NB4 (cell line): ENCODE measurements at regions not wholly inside any gene's neighbourhood (a gene's known extent, or its start where the extent isn't known, plus 50 kb on each side); places are given as distances from the start of the nearest gene placed in this dataset.

Experiments
- POLR2A ChIP-seq: IDR thresholded peaks from 2 replicates; pipeline ENCODE4 v1.6.1; 2011; ENCODE audit warnings: mild to moderate bottlenecking; ENCODE audit not compliant: insufficient read length; ENCODE audit errors: extremely low read depth
- TF ChIP-seq, protein P1 (sequence below): IDR thresholded peaks from one replicate; pipeline ENCODE4 v1.5.1; 2012; ENCODE audit warnings: low read depth, low read length
- TF ChIP-seq, protein P2 (sequence below): IDR thresholded peaks from 2 replicates; pipeline ENCODE4 v1.6.1; 2011; ENCODE audit warnings: low read depth, low read length

DNA sequence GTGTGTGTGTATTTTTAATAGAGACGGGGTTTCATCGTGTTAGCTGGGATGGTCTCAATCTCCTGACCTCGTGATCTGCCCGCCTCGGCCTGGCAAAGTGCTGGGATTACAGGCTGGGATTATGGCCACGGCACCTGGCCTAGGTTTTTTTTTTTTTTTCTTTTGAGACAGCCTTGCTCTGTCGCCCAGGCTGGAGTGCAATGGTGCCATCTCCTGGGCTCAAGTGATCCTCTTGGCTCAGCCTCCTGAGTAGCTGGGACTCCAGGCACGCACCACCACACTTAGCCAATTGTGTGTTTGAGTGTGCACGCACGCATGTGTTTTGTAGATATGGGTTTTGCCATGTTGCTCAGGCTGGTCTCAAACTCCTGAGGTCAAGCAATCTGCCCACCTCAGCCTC, 629.8 kb downstream of the ETV1 start:
- TF ChIP-seq, protein P1, sequence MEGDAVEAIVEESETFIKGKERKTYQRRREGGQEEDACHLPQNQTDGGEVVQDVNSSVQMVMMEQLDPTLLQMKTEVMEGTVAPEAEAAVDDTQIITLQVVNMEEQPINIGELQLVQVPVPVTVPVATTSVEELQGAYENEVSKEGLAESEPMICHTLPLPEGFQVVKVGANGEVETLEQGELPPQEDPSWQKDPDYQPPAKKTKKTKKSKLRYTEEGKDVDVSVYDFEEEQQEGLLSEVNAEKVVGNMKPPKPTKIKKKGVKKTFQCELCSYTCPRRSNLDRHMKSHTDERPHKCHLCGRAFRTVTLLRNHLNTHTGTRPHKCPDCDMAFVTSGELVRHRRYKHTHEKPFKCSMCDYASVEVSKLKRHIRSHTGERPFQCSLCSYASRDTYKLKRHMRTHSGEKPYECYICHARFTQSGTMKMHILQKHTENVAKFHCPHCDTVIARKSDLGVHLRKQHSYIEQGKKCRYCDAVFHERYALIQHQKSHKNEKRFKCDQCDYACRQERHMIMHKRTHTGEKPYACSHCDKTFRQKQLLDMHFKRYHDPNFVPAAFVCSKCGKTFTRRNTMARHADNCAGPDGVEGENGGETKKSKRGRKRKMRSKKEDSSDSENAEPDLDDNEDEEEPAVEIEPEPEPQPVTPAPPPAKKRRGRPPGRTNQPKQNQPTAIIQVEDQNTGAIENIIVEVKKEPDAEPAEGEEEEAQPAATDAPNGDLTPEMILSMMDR, result no peak
- TF ChIP-seq, protein P2, sequence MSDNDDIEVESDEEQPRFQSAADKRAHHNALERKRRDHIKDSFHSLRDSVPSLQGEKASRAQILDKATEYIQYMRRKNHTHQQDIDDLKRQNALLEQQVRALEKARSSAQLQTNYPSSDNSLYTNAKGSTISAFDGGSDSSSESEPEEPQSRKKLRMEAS, result no peak
- TF ChIP-seq POLR2A, result no peak
